Dermis blood vessel endothelial cell (primary cell): ENCODE measurements at regions not wholly inside any gene's neighbourhood (a gene's known extent, or its start where the extent isn't known, plus 50 kb on each side); places are given as distances from the start of the nearest gene placed in this dataset.

Experiments
- DNase-seq: peaks from one replicate; pipeline ENCODE4 v3.0.0; 2010

- no peak for DNase-seq
These were observed 113.0 kb downstream of the DTHD1 start for GRCh38 chr4:36394352-36394903.

GRCh38 chr4:36399762-36400353 lies 118.4 kb downstream of the DTHD1 start:
- no peak for DNase-seq

GRCh38 chr4:36402008-36402758 lies 120.8 kb downstream of the DTHD1 start:
- DNase-seq: no peak

GRCh38 chr4:36411338-36411737 lies 129.9 kb downstream of the DTHD1 start:
- DNase-seq: no peak

GRCh38 chr4:36414248-36414647 lies 132.8 kb downstream of the DTHD1 start:
- no peak for DNase-seq

GRCh38 chr4:36417146-36417545 lies 135.7 kb downstream of the DTHD1 start:
- no peak for DNase-seq

- no peak for DNase-seq
These were observed 138.8 kb downstream of the DTHD1 start for GRCh38 chr4:36420111-36420679.

- no peak for DNase-seq
These were observed 141.2 kb downstream of the DTHD1 start for GRCh38 chr4:36422607-36423006.

GRCh38 chr4:36426741-36427140 lies 145.3 kb downstream of the DTHD1 start:
- no peak for DNase-seq

- DNase-seq: no peak
These were observed 146.3 kb downstream of the DTHD1 start for GRCh38 chr4:36427696-36428095.

GRCh38 chr4:36432586-36432985 lies 151.2 kb downstream of the DTHD1 start:
- no peak for DNase-seq

- no peak for DNase-seq
These were observed 158.1 kb downstream of the DTHD1 start for GRCh38 chr4:36439556-36439955.

GRCh38 chr4:36445480-36445879 lies 164.1 kb downstream of the DTHD1 start:
- no peak for DNase-seq

GRCh38 chr4:36446275-36446674 lies 164.9 kb downstream of the DTHD1 start:
- no peak for DNase-seq

GRCh38 chr4:36461344-36461743 lies 179.9 kb downstream of the DTHD1 start:
- DNase-seq: no peak

GRCh38 chr4:36467670-36468069 lies 186.3 kb downstream of the DTHD1 start:
- no peak for DNase-seq

GRCh38 chr4:36471903-36472302 lies 190.5 kb downstream of the DTHD1 start:
- DNase-seq: no peak

- DNase-seq: no peak
These were observed 194.7 kb downstream of the DTHD1 start for GRCh38 chr4:36476135-36476534.

- no peak for DNase-seq
These were observed 196.4 kb downstream of the DTHD1 start for GRCh38 chr4:36477861-36478260.

GRCh38 chr4:36485885-36486284 lies 204.5 kb downstream of the DTHD1 start:
- DNase-seq: no peak

- DNase-seq: no peak
These were observed 208.4 kb downstream of the DTHD1 start for GRCh38 chr4:36489798-36490197.

- no peak for DNase-seq
These were observed 210.6 kb downstream of the DTHD1 start for GRCh38 chr4:36492041-36492440.

- DNase-seq: no peak
These were observed 211.2 kb downstream of the DTHD1 start for GRCh38 chr4:36492590-36492989.

GRCh38 chr4:36493251-36493650 lies 211.8 kb downstream of the DTHD1 start:
- no peak for DNase-seq
